GM18873 (cell line): ENCODE measurements at regions not wholly inside any gene's neighbourhood (a gene's known extent, or its start where the extent isn't known, plus 50 kb on each side); places are given as distances from the start of the nearest gene placed in this dataset.
"Not testable (repeated sequence)": the region's sequence is repeated elsewhere in the genome, so short reads cannot be mapped to it uniquely, and the experiment has no call there.

Source experiments
- ATAC-seq: cut with Tn5 transposase; IDR thresholded peaks from one replicate; pipeline ENCODE4 v1.9.1; 2021; ENCODE audit warnings: mild to moderate bottlenecking, moderate library complexity, moderate number of reproducible peaks; ENCODE audit not compliant: unreplicated experiment, low FRiP score

GRCh38 chr4:141448490-141448889, 187.9 kb upstream of the IL15 start:
- ATAC-seq, result no peak

GRCh38 chr4:141449927-141450326, 186.5 kb upstream of the IL15 start:
- ATAC-seq, result no peak

DNA sequence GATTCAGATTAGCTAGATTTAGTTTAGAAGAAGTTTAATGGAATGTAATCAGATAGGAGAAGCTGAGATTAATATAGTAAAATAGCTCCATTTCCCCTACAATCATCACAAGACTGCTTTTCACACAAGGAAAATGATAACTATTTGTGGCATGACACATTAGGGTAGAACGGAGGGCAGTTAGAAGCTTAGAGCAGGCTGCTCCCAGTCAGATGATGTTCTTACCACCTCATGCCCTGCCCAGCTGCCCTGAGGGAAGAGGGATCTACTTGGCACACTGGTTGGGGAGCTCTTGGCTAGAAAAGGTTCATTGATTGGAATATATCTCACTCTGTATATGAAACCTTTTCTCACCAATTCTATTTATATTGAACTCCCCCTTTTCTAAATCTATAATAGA, 180.7 kb upstream of the IL15 start:
- ATAC-seq, result no peak

DNA sequence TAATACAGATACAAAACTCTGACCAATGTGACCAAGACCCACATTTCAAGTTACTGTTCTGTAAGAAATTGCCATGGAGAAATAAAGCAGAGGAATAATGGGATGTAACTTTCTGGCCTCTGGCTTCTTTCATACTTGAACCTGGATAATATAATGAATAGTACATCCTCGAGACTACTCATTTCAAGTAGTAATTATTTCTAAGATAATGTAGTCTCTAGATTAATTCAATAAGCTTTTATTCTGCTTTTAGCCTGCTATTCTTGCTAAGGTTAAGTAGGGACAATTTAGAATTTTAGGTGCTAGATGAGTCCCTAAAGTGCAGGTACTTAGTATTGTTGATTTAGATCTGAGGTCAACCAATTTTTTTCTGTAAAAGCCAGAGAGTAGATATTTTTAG, 178.7 kb upstream of the IL15 start:
- no peak for ATAC-seq

DNA sequence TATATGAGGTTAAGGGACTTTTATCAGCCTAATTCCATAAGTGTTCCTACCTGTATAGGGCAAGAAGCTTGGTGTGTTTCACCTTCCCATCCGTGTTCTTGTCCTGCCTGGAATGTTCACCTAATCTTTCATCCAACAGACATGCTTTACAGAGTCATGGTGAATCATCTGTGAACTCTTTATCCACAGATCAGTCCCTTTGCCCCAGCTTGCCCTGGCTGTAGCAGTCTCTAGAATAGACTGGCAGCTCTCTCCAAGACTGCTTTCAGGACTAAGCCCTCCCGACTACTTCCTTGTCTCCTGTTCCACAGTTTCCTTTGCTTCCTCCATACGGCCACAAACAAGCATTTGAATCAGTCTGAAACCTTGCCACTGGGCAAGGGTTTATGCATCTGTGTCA, 177.9 kb upstream of the IL15 start:
- no peak for ATAC-seq

- no peak for ATAC-seq
These were observed 177.4 kb upstream of the IL15 start for GRCh38 chr4:141459020-141459419.

DNA sequence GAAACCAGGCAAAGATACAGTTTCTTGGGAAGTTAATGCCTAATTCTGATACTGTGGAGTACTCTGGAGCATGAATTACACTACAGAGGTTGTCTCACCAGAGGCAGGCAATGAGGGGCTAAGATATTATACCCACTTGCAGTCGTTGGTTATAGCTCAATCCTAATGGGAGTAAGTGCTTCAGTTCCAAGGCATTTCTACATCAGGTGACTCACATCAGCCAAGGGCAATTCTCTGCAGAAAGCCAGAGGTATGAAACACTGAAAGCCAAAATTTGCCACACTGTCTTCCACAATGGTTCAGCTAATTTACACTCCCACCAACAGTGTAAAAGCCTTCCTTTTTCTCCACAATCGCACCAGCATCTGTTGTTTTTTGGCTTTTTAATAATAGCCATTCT, 174.0 kb upstream of the IL15 start:
- ATAC-seq, result no peak

DNA sequence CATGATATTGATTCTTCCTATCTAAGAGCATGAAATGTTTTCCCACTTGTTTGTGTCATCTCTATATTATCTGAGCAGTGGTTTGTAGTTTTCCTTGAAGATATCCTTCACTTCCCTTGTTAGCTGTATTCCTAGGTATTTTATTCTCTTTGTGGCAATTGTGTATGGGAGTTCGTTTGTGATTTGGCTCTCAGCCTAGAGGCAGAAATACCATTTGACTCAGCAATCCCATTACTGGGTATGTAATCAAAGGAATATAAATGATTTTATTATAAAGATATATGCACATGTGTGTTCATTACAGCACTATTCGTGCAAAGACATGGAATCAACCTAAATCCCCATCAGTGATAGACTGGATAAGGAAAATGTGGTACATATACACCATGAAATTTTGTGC, 172.7 kb upstream of the IL15 start:
- no peak for ATAC-seq

DNA sequence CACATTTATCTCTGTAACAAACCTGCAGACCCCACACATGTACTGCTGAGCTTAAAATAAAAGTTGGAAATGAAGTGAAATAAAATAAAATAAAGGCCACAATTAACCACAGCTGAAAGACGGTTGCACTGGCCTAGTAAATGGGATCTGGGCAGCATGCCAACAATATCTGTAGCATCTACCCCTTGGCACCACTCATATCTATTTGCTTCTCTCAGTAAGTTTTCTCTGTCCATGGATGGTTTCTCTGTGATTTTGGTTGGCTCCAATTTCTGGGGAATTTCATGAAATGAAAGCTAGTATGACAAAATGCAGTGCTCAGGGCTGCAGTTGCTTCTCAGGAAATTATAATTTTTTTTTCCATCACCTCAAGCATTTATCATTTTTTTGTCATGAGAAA, 172.0 kb upstream of the IL15 start:
- ATAC-seq, result no peak

GRCh38 chr4:141465171-141465570, 171.2 kb upstream of the IL15 start:
- no peak for ATAC-seq

DNA sequence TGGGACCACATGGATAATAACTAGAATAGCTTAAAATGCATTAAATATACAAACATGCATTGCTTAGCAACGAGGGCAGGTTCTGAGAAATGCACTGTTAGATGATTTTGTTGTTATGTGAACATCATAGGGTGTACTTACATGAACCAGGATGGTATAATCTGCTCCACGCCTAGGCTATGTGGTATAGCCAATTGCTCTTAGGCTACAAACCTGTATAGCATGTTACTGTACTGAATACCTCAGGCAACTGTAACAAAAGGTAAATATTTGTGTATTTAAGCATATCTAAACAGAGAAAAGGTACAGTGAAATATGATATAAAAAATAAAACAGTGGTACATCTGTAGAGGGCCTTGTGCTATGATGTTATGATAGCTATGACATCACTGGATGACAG, 169.2 kb upstream of the IL15 start:
- ATAC-seq, result no peak

- ATAC-seq, result no peak
These were observed 167.0 kb upstream of the IL15 start for GRCh38 chr4:141469392-141469791.

- ATAC-seq, result no peak
These were observed 163.3 kb upstream of the IL15 start for GRCh38 chr4:141473026-141473540.

DNA sequence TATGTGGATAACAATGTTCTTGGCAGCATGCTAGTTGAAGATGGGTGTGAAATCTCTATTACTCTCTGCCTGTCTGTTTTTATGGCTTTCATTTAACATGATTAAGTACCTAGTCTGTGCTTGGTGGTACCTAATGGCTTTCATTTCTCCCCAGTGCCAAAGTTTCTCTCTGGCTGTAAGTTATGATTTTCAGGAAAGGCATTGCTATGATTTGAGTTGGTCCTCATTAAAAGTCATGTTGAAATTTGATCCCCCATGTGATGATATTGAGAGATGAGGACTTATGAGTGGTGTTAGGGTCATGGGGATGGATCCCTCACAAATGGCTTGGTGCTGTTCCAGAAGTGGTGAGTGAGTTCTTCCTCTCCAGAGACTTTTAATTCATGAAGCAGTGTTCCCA, 162.4 kb upstream of the IL15 start:
- no peak for ATAC-seq

GRCh38 chr4:141480950-141481349, 155.4 kb upstream of the IL15 start:
- no peak for ATAC-seq

DNA sequence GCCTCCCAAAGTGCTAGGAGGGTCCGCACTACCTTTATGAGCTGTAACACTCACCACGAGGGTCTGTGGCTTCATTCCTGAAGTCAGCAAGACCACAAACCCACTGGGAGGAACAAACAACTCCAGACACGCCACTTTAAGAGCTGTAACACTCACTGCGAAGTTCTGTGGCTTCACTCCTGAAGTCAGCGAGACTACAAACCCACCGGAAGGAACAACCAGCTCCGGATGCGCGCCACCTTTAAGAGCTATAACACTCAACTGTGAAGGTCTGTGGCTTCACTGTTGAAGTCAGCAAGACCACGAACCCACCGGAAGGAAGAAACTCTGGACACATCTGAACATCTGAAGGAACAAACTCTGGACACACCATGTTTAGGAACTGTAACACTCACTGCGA, 152.1 kb upstream of the IL15 start:
- not testable (repeated sequence) for ATAC-seq

DNA sequence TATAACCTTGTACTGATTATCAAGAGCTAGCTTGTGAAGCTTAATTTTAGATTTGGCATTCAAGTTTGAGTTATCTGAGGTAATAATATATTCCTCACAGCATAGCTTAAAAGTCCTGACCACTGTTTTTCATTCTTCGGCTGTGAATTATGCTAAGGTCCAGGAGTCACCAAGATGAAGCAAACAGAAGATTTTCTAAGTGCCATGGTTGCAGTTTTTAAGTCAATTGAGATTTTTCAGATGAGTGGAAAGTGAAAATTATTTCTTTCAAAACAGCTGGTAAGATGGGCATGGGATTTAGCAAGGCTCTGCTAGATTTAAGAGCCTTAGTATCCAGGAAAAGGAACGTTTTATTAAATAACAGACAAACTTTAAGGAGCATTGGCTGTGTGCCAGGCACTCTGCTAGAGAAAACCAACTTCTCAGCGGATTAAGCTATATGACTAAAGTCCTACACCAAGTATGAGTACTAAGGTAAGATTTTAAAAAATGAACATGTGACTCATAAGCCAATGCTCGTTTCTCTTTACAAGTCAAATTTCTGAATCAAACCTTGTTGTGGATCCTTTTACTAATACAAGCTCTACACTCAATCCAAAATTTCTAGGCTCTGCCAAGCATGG, 149.9 kb upstream of the IL15 start:
- ATAC-seq, result no peak

DNA sequence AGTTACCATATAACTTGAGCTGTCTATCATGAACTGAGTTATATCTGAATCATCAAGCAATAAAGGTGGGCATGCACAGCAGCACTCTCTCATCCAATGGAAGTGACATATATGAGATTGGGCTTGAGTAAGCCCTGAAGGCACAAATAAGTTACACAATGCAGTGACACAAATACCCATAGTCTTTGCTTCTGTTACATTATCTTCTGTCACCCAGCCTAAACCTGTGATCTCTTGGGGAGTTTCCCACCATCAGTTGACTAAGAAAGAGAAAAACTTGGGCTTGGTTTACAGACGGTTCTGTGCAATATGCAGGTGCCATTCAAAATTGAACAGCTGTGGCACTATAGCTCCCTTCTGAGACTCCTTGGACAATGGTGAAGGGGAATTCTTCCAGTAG, 138.8 kb upstream of the IL15 start:
- peak; percentile 94 for ATAC-seq

DNA sequence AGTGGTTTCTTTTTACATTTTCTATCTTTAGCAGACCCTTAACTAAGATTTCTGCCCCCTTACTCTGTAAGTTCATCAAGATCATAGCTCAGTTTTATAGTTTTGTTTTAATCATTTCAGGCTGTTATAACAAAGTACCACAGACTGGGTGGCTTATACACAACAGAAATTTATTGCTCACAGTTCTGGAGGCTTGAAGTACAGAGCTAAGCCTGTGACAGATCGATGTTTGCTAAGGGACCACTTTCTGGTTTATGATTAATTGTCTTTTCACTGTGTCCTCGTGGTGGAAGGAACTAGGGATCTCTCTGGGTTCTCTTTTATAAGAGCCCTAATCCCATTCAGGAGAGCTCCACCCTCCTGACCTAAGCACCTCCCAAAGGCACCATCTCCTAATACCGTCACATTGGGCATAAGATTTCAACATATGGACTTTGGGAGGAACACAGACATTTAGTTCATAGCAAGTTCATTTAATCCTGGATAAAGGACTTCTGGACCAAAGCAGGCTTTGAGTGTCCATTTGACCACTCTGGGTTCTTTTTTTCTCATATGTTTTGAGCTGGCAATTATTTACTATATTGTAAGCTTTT, 137.0 kb upstream of the IL15 start:
- ATAC-seq, result no peak

DNA sequence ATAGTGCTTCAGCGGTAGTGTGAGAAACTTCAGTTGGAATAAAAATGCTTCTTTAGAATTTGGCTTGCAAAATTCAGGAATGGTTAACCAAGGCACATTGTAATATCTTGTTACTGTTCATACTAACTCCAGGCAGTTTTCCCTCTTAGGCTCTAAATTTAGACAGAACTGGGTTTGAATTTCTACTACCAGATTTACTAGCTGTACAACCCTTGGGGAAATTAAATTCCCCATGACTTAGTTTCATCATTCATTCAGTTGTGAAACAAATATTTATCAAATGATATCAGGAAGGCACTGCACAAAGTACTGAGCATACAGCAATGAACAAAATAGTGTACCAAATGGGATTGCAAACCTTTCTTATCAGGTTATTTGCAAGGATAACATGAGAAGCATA, 135.0 kb upstream of the IL15 start:
- no peak for ATAC-seq

- ATAC-seq, result no peak
These were observed 134.5 kb upstream of the IL15 start for GRCh38 chr4:141501931-141502330.

- no peak for ATAC-seq
These were observed 133.6 kb upstream of the IL15 start for GRCh38 chr4:141502755-141503154.

DNA sequence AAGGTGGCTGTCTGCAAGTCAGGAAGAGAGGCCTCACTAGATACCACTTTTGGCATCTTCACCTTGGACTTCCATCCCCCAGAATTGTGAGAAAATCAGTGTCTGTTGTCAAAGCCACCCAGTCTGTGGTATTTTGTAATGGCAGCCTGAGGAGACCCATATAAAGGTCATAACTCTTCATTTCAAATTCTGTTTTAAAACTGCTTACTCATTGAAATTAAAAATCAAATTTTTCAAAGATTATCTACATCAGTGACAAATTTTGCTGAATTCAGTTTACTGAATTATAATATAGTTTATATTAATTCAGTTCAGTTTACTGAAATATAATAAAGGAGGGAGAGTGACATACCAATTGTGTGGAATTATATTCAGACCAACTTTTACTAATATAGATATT, 133.1 kb upstream of the IL15 start:
- ATAC-seq, result no peak
